NCI-H2029 (cell line): ENCODE measurements at regions not wholly inside any gene's neighbourhood (a gene's known extent, or its start where the extent isn't known, plus 50 kb on each side); places are given as distances from the start of the nearest gene placed in this dataset.

Experiments
- DNase-seq: peaks from one replicate; lab custom pipeline; 2025; lab: John Stamatoyannopoulos, UW

DNA sequence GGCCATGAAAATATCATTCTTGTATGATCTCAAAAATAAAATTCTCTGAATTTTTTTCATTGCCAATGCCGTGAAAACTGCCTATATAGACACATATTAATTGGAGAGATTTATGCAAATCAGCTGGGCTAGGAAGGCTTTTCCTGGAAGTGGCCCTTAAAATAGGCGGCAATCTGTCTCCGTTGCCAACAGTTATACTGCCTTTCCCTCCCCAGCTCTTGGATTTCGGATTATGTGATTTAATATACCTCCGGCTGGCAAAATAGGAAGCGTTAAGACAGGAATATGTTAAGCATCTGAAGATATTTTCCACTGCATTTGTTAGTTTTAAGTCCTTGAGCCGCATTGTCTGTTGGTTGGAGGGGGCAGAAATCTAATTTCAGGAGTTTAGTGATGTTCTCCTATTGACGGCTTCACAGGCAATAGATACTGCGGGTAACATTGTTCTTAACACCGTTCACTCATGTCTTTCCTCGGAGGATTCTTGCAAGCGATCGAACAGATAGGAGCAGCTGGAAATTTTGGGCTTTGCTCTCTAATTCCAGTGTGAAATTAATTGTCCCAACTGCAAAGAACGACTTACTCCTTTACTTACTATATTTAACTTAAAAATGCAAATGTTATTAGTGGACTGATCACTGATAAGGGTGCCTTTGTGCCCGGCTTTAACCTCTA, 113.3 kb downstream of the LINC00237 start:
- DNase-seq: no peak

DNA sequence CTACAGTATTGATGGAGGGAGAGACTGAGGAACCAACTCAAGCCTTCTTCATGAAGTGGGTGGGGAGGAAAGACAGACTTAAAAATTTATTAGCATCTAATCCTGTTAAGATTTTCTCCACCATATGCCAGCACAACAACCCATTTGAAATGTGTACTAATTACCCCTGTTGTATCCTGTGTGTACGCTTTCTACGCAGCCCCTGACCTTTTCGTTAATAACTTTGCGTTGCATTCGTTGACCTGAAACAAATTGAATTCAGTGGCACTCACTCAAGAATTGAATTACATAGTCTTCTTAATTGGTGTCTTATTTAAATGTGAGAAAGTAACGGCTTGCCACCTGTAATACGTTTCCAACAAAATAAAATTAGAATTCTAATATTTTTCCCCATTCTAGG, 113.9 kb downstream of the LINC00237 start:
- DNase-seq: no peak

DNA sequence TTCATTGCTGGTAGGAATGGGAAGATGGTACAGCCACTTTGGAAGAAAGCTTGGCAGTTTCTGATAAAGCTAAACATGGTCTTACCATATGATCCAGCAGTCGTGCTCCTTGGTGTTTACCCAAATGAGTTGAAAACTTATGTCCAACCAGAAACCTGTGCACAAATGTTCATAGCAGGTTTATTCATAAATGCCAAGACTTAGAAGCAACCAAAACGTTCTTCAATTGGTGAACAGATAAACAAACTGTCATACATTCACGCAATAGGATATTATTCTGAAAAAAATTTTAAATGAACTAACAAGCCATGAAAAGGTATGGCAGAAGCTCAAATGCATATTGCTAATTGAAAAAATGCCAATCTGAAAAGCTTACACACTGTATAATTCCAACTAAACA, 117.1 kb downstream of the LINC00237 start:
- DNase-seq: no peak

DNA sequence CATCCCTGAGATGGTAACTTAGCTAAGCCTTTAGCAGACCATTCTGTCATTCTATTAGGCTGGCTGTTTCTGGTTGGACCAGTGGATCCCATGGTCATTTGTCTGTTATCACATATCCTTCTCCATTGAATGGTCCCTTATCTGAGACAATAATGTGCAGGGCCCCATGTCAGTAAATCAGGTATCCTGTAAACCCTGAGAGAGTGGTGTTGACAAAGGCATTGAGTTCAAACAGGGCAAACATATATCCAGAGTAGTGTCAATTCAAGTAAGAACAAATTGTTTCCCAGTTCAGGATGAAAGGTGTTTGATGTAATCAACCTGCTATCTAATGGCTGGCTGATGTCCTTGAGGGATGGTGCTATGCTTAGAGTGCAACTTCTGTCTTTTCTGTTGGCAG, 126.2 kb downstream of the LINC00237 start:
- DNase-seq: no peak

DNA sequence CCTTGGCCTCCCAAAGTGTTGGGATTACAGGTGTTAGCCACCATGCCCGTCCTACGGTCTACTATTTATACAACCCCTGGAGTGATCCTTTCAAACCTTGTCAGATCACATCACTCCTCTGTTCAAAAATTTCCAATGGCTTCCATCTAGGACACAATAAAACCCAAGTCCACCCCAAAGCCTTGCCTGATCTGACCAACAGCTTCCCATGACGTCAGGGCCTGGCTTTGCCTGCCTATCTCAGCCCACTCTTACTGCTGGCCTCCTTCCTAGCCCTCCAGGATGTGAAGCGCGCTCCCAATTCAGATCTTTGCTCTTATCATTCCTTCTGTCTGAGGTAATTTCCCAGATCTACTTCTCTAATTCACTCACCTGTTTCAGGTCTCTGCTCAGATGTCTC, 128.4 kb downstream of the LINC00237 start:
- DNase-seq: no peak

DNA sequence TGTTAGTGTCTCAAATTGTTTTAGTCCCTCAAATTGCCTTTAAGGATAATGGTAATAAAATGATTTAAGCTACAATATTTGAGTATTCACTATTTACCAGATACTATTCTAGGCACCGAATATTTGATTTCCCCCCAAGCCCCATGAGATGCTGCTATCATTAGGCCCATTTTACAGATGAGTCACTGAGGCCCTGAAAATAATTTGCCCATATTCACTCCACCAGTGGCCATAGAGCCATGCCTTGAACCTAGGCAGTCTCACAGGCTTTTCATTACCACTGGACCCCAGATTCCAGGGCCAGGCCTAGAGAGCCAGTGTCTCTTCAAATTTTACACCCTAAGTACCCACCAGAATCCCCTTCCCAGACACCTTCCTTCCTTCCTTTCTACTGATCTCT, 133.7 kb downstream of the LINC00237 start:
- DNase-seq: no peak

DNA sequence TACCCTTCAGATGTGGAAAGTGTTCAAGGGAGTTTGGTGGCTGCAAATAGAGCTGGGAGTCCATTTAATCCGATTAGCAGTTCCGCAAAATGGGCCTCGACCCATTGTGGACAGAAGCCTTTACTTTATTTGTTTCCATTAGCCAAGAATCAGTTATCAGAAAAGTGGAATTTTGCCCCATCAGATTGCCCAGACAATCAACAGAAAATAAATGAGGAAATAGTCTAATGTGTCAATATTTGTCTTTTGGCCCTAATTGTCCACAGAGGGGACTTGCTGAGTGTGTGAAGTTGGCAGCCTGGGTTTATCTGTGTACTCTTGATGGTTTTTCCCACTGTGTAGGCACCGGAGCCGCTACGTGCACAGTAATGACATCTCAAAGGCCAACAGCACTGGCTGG, 134.3 kb downstream of the LINC00237 start:
- no peak for DNase-seq

DNA sequence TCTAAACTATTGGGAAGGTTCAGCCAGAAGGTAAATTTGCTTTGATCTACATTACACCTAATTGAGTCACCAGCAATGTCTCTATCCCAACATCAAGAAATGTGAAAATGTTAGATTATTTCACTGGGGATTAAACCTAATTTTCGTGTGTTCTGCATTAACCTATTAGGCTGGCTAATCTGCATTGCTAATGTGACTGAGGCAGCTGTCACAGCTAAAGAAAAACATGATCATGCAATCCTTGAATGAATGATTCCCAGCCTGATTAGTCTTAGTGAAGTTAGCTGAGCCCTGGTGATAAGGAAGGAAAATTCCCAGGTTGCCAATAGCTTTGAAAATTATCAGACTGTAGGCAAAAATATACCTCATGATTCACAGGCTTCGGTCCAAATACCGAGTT, 135.3 kb downstream of the LINC00237 start:
- DNase-seq: no peak

DNA sequence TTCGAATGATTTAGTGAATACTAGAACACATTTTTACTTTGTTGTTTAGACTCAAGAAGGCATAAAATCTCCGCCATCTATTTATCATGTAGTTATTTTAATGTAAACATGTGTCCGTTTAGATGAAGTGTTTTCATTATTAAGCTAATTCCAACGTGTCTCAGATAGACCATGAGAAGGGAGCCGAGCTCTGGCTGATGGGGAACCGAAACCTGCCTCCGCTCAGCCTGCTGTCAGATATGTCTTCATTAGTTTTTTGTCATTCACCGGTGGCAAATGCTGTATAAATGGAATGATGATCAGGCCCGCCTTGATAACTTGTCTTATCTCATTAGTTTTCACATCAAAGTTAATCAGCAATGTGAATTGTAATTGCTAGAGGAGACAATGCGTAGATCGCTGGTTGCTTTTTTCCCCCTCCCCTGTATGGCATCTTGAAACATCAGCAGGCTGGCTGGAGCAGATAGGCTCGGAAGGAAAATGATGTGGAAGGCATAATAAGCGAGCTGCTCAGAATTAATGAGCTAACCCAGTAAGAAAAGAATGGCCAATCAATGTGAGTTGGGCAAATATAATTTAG, 136.4 kb downstream of the LINC00237 start:
- no peak for DNase-seq

DNA sequence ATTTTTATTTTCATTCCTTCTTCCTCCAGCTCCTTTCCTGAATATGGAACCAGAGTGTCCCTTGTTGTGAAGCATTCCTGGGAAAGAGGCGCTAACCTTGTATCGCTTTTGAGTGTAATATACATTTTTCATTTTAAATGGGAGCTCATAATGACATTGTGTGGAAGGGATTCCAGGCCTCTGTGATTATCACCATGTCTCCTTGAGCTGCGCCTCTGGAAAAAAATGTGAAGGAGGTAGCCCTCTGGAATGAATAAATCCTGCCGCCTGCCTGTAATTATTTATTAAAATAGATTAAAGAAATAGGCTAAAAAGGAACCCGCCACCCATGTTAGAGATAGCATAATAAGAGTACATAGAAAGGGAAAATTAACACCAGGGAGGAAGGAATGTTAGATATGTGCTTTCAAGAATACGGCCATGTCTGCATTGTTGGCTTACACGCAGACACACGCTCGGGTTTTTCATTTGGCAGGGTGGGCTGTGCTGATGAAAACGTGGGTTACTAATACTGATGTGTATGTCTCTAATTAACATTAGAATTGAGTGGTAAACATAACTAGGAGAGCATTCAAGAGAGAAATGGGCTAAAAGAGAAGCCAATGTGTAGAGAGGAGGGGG, 138.5 kb downstream of the LINC00237 start:
- DNase-seq: no peak

DNA sequence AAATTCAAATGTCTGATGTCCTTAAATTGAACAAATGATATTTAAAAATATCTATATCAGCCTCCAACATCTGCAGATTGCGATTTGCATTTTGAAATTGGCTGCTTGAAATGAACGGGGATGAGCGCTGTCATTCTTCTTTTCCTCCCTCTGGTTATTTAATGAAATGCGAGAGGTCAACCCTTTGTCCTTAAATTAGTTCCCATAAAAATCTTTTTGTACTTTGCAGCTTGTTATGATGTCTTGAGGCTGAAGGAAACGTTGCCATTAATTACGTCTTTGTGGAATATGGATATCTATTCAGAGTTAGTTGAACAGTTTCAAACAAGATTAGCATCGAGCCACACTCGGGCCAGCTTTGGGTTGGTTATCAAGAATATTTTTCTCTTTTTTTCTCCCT, 140.0 kb downstream of the LINC00237 start:
- DNase-seq: no peak

DNA sequence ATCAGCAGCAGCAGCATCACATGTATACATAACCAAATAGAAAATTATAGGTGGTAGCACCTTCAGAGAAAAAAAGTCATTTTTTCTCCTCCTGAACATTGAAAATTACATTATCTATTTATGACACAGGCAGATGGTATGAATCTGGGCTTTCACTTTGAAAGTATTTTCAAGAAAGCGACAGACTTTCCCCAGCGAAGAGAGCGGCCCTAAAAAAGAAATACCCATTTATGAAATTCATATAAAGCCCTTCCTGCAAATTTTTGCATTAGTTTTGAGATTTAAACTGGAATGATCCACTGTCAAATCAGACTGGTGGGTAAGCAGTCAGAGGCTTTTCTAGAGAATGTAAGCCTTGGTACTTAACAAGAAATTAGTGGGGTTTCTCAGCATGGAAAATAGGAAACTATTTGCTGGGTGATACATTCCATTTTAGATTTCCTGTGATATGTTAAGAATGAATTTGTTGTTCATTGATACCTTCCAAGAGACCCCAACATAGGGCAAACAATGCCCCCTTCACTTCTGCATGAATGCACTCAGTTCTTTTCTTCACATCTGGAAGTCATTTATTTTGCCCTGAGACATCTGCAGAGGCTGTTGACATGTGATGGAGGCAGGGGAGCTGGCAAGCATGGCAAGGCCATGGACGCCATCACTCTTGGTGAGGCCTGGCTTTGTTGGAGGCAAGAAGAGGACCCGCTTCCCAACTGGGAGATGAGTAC, 147.0 kb downstream of the LINC00237 start:
- no peak for DNase-seq

DNA sequence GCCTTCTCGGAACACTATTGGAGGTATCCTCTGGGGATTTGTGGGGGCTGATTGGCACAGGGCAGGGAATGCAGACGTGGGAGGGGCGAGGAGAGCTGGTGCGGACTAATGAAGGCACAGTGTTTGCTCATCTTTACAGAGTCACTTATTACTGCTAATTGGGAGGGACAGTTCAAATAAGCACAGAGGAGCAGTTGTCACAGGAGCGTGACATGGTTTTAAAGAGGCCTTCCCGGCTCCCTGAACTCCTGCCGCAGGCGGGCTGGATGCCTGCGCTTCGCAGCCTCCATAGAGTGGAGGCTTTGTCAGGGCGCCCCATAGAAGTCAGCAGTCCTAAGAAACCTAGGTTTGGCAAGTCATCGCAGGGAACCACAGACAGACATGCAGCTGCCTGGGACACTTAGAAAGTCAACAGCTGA, 149.6 kb downstream of the LINC00237 start:
- DNase-seq: no peak

DNA sequence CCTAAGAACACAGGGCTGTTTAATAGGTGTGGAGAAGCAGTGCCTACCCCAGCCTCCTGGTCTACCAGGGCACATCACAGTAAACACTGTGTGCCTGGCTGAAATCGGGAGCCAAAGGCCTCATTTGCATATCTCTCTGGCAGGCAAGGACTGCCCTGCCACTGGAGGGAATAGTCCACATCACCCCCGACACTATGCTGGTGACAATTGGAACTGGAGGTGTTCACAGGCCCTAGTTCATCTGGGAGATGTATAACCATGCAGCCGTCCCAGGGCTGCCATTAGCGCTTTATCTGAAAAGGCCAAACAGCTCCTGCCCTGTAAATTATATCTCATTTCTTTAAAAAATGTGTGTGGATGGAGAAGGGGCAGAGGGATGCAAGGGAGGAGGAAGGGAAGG, 150.3 kb downstream of the LINC00237 start:
- DNase-seq: no peak

DNA sequence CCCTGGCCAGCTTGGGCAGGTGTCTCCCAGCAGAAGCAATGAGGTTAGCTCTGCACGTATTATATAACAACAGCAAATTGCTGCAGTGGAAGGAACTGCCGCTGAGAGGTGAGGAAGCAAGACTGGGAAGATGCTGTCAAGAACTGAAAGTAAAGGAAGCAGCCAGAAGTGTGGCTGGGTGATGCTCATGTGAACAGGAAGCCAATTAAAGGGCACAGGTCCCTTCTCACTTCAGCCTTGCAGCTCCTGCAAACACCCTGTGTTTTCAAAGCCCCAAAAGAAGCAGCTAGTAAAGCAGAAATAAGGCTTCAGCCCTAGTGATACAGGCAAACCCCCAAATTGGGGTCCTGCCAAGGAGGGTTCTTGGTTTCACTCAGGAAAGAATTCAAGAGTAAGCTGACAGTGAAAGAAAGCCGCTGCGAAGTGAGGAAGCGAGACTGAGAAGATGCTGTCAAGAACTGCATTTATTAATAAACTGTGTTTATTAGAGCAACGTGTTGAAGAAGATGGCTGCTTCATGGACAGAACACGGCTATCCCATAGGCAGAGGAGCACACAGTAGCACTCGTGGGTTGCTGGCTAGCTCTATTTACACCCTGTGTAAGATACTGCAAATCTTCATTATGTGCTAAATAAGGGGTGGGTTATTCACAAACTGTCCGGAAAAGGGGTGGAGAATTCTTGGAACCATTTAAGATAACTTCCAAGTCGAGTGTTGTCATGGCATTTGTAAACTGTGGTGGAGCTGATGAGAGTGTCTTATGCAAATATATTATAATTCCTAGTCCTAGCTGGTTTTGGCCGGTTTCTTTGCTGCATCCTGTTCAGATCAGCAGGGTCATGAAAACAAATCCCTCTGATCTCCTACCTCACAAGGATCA, 152.2 kb downstream of the LINC00237 start:
- DNase-seq: no peak

DNA sequence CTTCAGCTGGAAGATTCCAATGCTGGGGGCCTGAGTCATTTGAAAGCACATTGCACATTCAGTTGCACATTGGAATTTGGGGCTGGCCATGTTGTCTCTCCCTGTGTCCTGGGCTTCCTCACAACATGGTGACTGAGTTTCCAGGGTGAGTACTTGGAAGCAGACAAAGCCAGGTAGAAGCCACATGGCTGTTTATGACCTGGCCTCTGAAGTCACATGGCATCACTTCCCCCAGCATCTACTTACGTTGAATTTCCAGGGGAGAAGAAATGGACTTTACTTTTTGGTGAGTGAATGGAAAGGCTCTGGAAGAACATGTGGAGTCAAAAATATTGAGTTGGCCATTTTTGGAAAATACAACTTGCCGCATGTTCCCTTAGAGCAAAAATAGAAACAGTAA, 155.5 kb downstream of the LINC00237 start:
- DNase-seq: no peak

DNA sequence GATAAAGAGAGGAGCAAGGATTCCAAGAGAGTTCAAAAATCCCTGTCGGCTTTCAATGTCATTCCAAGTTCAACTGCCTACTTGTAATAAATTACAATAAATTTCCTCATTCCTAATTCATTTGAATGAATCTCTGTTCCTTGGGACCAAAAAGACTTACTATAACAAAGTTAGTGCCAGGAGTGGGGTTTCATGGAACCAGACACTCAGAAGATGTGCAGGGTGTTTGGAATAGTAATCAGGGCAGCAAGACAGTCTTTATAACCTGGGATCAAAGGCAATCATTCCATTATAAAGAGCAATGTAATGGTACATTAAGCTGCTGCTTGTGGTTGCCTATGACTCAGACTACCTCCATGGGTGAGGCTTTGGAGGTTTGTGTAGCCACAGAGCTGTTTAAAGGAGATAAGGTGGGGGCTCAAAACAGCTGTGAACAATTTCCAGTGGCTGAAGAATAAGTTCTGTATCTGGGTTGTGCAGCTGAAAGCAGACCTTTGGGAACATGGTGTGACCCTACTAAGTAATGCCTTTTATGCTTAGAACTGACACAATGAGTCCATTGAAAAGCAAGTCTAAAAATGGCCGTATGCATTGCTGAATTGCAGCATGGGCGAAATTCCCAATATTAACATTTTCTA, 159.9 kb downstream of the LINC00237 start:
- DNase-seq: no peak

DNA sequence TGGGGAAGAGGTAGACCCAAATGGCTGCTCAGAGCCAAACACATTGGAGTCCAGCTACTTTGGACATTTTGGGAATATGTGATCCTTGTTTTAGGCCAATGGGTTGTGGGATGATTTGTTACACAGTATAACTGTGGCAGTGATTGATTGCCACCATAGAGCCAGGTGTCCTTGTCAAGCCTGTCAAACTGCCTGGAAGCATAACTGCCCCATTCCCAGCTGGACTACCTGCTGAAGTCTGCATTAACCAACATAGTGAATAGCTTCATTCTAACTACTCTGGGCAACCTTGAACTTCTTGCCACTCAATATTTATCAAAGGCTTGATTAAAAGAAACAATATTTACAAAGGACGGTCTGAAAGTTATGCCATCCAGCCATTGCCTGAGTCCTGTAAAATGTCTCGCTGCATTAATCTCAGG, 164.7 kb downstream of the LINC00237 start:
- DNase-seq: no peak

DNA sequence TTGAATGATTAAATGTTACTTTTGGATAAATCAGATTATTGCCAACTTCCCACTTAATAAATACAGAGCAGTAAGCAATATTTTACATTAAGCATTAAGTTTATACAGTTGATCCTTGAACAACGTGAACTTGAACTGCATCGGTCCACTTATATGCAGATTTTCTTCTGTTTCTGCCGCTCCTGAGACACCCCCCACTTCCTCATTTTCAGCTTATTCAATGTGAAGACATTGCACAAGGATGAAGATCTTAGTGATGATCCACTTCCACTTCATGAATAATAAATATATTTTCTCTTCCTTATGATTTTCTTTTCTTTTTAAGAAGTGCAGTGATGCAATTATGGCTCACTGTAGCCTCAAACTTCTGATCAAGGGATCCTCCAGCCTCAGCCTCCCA, 167.2 kb downstream of the LINC00237 start:
- DNase-seq: no peak

DNA sequence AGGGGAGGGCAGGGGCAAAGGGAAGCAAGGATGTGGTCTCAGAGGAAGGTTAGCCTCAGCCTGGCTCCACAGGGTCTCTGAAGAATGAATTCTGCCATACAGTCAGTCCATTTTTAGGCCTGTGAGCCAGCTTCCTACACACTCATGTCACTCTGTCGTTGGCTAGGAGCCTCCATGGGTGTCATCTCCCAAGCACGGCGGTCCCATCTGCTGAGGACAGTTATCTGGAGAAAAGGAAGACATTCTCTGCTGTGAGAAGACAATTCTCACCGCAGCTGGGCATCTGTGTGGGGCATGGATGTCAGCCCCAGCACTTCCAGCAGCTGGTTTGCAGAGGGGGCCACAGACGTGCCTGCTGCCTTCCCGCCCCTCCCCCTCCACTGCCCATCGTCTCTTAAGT, 167.6 kb downstream of the LINC00237 start:
- DNase-seq: no peak

DNA sequence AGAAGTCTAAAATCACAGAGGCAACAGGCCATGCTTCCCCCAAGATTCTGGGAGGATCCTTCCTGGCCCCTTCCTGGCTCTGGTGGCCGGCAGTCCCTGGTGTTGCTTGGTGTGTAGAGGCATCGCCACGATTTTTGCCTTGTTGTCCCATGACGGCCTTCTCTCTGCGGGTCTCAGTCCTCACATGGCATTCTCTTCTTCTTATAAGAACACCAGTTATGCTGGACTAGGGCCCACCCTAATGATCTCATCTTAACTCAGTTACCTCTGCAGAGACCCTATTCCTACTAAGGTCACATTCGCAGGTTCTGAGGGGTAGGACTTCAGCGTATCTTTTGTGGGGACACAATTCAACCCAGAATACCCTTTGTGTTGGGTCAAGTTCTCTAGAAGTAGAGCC, 168.0 kb downstream of the LINC00237 start:
- no peak for DNase-seq
